Activated CD8-positive, alpha-beta memory T cell treated with anti-CD3 and anti-CD28 coated beads, Interleukin-2, amount 10 ng/mL, durations not matched to agents 7 days and 5 days (primary cell): ENCODE measurements at regions not wholly inside any gene's neighbourhood (a gene's known extent, or its start where the extent isn't known, plus 50 kb on each side); places are given as distances from the start of the nearest gene placed in this dataset.

Source experiments
- ATAC-seq: fragments of 150-1000 bp; cut with Tn5 transposase; one replicate; pipeline ENCODE4 v1.10.0; 2021; ENCODE audit warnings: moderate library complexity
- CTCF ChIA-PET: fragments of 350-600 bp; sonication (Branson Sonifier 250); formaldehyde crosslinking; loops from one replicate; lab custom pipeline; 2021; ENCODE audit warnings: antibody characterized with exemption; lab: Charles Lee
- DNase-seq: peaks from one replicate; pipeline ENCODE4 v3.0.0-alpha.2; 2020
- H3K27ac Mint-ChIP-seq: one replicate; pipeline ENCODE4 v1.8.0; 2021; ENCODE audit warnings: mild to moderate bottlenecking, mixed read lengths
- H3K27me3 Mint-ChIP-seq: one replicate; pipeline ENCODE4 v1.8.0; 2021; ENCODE audit warnings: mixed read lengths
- H3K36me3 Mint-ChIP-seq: one replicate; pipeline ENCODE4 v1.8.0; 2021; ENCODE audit warnings: mild to moderate bottlenecking, mixed read lengths
- H3K4me1 Mint-ChIP-seq: one replicate; pipeline ENCODE4 v1.8.0; 2021; ENCODE audit warnings: mixed read lengths
- H3K4me3 Mint-ChIP-seq: one replicate; pipeline ENCODE4 v1.8.0; 2021; ENCODE audit warnings: mild to moderate bottlenecking, moderate library complexity, mixed read lengths
- H3K9me3 Mint-ChIP-seq: one replicate; pipeline ENCODE4 v1.8.0; 2022; ENCODE audit warnings: low read depth, mixed read lengths

- Mint-ChIP-seq H3K4me1 (peaks cover 49% of the 10 kb centered on the region), H3K36me3 (peaks cover 37% of the 10 kb centered on the region), H3K27ac (no peak overlapping the region), H3K27me3 (no peaks in the 10 kb centered on the region), H3K9me3 (peaks cover 5% of the 10 kb centered on the region), H3K4me3 (no peak overlapping the region)
- DNase-seq (no peak), ATAC-seq (no peak)
- CTCF ChIA-PET: interaction anchor here (1.2 kb wide), 1 partner anchor 158 kb away, joined by 3 read pairs; no protein-coding TSS in a partner anchor
These were observed 596.6 kb downstream of the RNF144A start for GRCh38 chr2:7513834-7514233.

- Mint-ChIP-seq H3K9me3 (peaks cover 5% of the 10 kb centered on the region), H3K4me3 (no peak overlapping the region), H3K4me1 (peaks cover 51% of the 10 kb centered on the region), H3K27ac (peak overlapping the region; percentile 77), H3K27me3 (no peaks in the 10 kb centered on the region), H3K36me3 (peaks cover 34% of the 10 kb centered on the region)
- ATAC-seq: no peak
- CTCF ChIA-PET: interaction anchor here (0.8 to 1.1 kb wide), 2 partner anchors 88 to 205 kb away, joined by 3 read pairs; no protein-coding TSS in a partner anchor
- DNase-seq: no peak
These were observed 598.1 kb downstream of the RNF144A start for GRCh38 chr2:7515327-7515726.

GRCh38 chr2:7516484-7517063 is 599.4 kb downstream of the RNF144A start:
- Mint-ChIP-seq H3K36me3 (peaks cover 35% of the 10 kb centered on the region), H3K4me1 (peaks cover 53% of the 10 kb centered on the region), H3K4me3 (peak overlapping the region; percentile 57), H3K27ac (peak overlapping the region; percentile 93), H3K27me3 (no peaks in the 10 kb centered on the region), H3K9me3 (peaks cover 6% of the 10 kb centered on the region)
- ATAC-seq: peak; percentile 34
- CTCF ChIA-PET: interaction anchor here (1.1 kb wide), 1 partner anchor 204 kb away, joined by 3 read pairs; no protein-coding TSS in a partner anchor
- no peak for DNase-seq

GRCh38 chr2:7517088-7517487 is 599.9 kb downstream of the RNF144A start:
- peak overlapping the region; percentile 93 for H3K27ac Mint-ChIP-seq
- no peaks in the 10 kb centered on the region for H3K27me3 Mint-ChIP-seq
- H3K9me3 Mint-ChIP-seq: peaks cover 8% of the 10 kb centered on the region
- ATAC-seq (peak; percentile 96), DNase-seq (peak; percentile 72)
- CTCF ChIA-PET: no interaction called here
- H3K4me3 Mint-ChIP-seq: peak overlapping the region; percentile 57
- H3K36me3 Mint-ChIP-seq: peaks cover 33% of the 10 kb centered on the region
- peaks cover 56% of the 10 kb centered on the region for H3K4me1 Mint-ChIP-seq

- Mint-ChIP-seq H3K9me3 (peaks cover 8% of the 10 kb centered on the region), H3K4me3 (peak overlapping the region; percentile 1), H3K27me3 (no peaks in the 10 kb centered on the region)
These were observed 600.6 kb downstream of the RNF144A start for GRCh38 chr2:7517851-7518250.

GRCh38 chr2:7523481-7524120 is 606.4 kb downstream of the RNF144A start:
- Mint-ChIP-seq H3K9me3 (peaks cover 15% of the 10 kb centered on the region), H3K36me3 (peaks cover 32% of the 10 kb centered on the region), H3K27ac (peak overlapping the region; percentile 62), H3K27me3 (no peaks in the 10 kb centered on the region), H3K4me3 (no peak overlapping the region), H3K4me1 (peaks cover 56% of the 10 kb centered on the region)
- peak; percentile 48 for ATAC-seq
- CTCF ChIA-PET: interaction anchor here (1.2 to 2.5 kb wide), 3 partner anchors 50 to 149 kb away, joined by 3 to 5 read pairs (median 3); no protein-coding TSS in a partner anchor
- DNase-seq: no peak

More at GRCh38 chr2:7517851-7518250, 600.6 kb downstream of the RNF144A start:
- CTCF ChIA-PET: no interaction called here
- peaks cover 61% of the 10 kb centered on the region for H3K4me1 Mint-ChIP-seq
- H3K36me3 Mint-ChIP-seq: peaks cover 26% of the 10 kb centered on the region
- H3K27ac Mint-ChIP-seq: peak overlapping the region; percentile 93
- DNase-seq: no peak
- no peak for ATAC-seq

- H3K4me1 Mint-ChIP-seq: peaks cover 52% of the 10 kb centered on the region
- DNase-seq: no peak
- CTCF ChIA-PET: interaction anchor here (0.9 to 2.5 kb wide), 3 partner anchors 43 to 148 kb away, joined by 3 to 5 read pairs (median 3); no protein-coding TSS in a partner anchor
- H3K9me3 Mint-ChIP-seq: peaks cover 20% of the 10 kb centered on the region
- no peaks in the 10 kb centered on the region for H3K27me3 Mint-ChIP-seq
- H3K36me3 Mint-ChIP-seq: peaks cover 35% of the 10 kb centered on the region
- H3K4me3 Mint-ChIP-seq: no peak overlapping the region
- H3K27ac Mint-ChIP-seq: peak overlapping the region; percentile 62
- ATAC-seq: peak; percentile 32
These were observed 607.0 kb downstream of the RNF144A start for GRCh38 chr2:7524195-7524594.

GRCh38 chr2:7525746-7526145 is 608.5 kb downstream of the RNF144A start:
- no peaks in the 10 kb centered on the region for H3K27me3 Mint-ChIP-seq
- peaks cover 26% of the 10 kb centered on the region for H3K9me3 Mint-ChIP-seq
- DNase-seq (no peak), ATAC-seq (no peak)
- H3K4me3 Mint-ChIP-seq: no peak overlapping the region
- CTCF ChIA-PET: interaction anchor here (1.3 to 2.5 kb wide), 2 partner anchors 57 to 68 kb away, joined by 3 to 5 read pairs; no protein-coding TSS in a partner anchor
- H3K4me1 Mint-ChIP-seq: peaks cover 58% of the 10 kb centered on the region
- no peak overlapping the region for H3K27ac Mint-ChIP-seq
- H3K36me3 Mint-ChIP-seq: peaks cover 48% of the 10 kb centered on the region

GRCh38 chr2:7527165-7527722 is 610.0 kb downstream of the RNF144A start:
- DNase-seq (no peak), ATAC-seq (peak; percentile 46)
- peaks cover 49% of the 10 kb centered on the region for H3K4me1 Mint-ChIP-seq
- H3K27ac Mint-ChIP-seq: peak overlapping the region; percentile 7
- H3K27me3 Mint-ChIP-seq: no peaks in the 10 kb centered on the region
- H3K36me3 Mint-ChIP-seq: peaks cover 61% of the 10 kb centered on the region
- peaks cover 30% of the 10 kb centered on the region for H3K9me3 Mint-ChIP-seq
- H3K4me3 Mint-ChIP-seq: no peak overlapping the region
- CTCF ChIA-PET: no interaction called here

- ATAC-seq: peak; percentile 67
- H3K4me3 Mint-ChIP-seq: no peak overlapping the region
- H3K4me1 Mint-ChIP-seq: peaks cover 37% of the 10 kb centered on the region
- CTCF ChIA-PET: no interaction called here
- no peaks in the 10 kb centered on the region for H3K27me3 Mint-ChIP-seq
- no peak for DNase-seq
- peaks cover 35% of the 10 kb centered on the region for H3K9me3 Mint-ChIP-seq
- peaks cover 74% of the 10 kb centered on the region for H3K36me3 Mint-ChIP-seq
- H3K27ac Mint-ChIP-seq: no peak overlapping the region
These were observed 612.8 kb downstream of the RNF144A start for GRCh38 chr2:7530001-7530400.

- peak; percentile 55 for ATAC-seq
- DNase-seq: no peak
- CTCF ChIA-PET: no interaction called here
These were observed 621.9 kb downstream of the RNF144A start for GRCh38 chr2:7539077-7539476.

GRCh38 chr2:7539760-7540159 is 622.5 kb downstream of the RNF144A start:
- Mint-ChIP-seq H3K27ac (peak overlapping the region; percentile 5), H3K36me3 (peaks cover 71% of the 10 kb centered on the region), H3K4me3 (no peak overlapping the region), H3K4me1 (peaks cover 37% of the 10 kb centered on the region), H3K9me3 (peaks cover 31% of the 10 kb centered on the region), H3K27me3 (no peaks in the 10 kb centered on the region)
- CTCF ChIA-PET: no interaction called here
- no peak for DNase-seq
- no peak for ATAC-seq

More at GRCh38 chr2:7539077-7539476, 621.9 kb downstream of the RNF144A start:
- Mint-ChIP-seq H3K27ac (peak overlapping the region; percentile 44), H3K4me3 (no peak overlapping the region), H3K9me3 (peaks cover 27% of the 10 kb centered on the region), H3K4me1 (peaks cover 40% of the 10 kb centered on the region), H3K36me3 (peaks cover 72% of the 10 kb centered on the region), H3K27me3 (no peaks in the 10 kb centered on the region)

GRCh38 chr2:7552825-7553570 is 635.8 kb downstream of the RNF144A start:
- no peaks in the 10 kb centered on the region for H3K27me3 Mint-ChIP-seq
- CTCF ChIA-PET: interaction anchor here (1.0 to 1.4 kb wide), 3 partner anchors 10 to 174 kb away, joined by 3 read pairs; no protein-coding TSS in a partner anchor
- H3K36me3 Mint-ChIP-seq: peaks cover 32% of the 10 kb centered on the region
- H3K9me3 Mint-ChIP-seq: peaks cover 7% of the 10 kb centered on the region
- peak overlapping the region; percentile 63 for H3K4me3 Mint-ChIP-seq
- peaks cover 20% of the 10 kb centered on the region for H3K4me1 Mint-ChIP-seq
- peak; percentile 57 for ATAC-seq
- DNase-seq: no peak
- H3K27ac Mint-ChIP-seq: peak overlapping the region; percentile 69
